SK-N-SH (cell line): ENCODE measurements at regions not wholly inside any gene's neighbourhood (a gene's known extent, or its start where the extent isn't known, plus 50 kb on each side); places are given as distances from the start of the nearest gene placed in this dataset.

Source experiments
- CTCF ChIA-PET: fragments of 300-600, 350-600 bp; formaldehyde crosslinking; extraction: SDS; loops from one replicate; lab custom pipeline; 2021; lab: Yijun Ruan, JAX
- POLR2A ChIA-PET: fragments of 350-600 bp; sonication (Branson Sonifier 250); formaldehyde crosslinking; extraction: SDS; loops from one replicate; lab custom pipeline; 2020; ENCODE audit warnings: antibody characterized with exemption, inconsistent platforms; lab: Yijun Ruan, JAX
- DNase-seq: peaks from one replicate; pipeline ENCODE4 v3.0.0; 2012
- H2AFZ ChIP-seq: fragments of 200-600 bp; sonication (generic); 2 replicates; pipeline ENCODE4 v1.8.1; 2016; ENCODE audit warnings: antibody characterized with exemption, mild to moderate bottlenecking, low read depth
- H3F3A ChIP-seq: fragments of 200-600 bp; sonication (generic); replicated peaks from 2 replicates; pipeline ENCODE3; 2016; ENCODE audit warnings: antibody characterized with exemption, mild to moderate bottlenecking; ENCODE audit not compliant: insufficient read depth
- H3K27ac ChIP-seq, 2 experiments: fragments of 200-500 bp in 1 of 2; fragments of 200-600 bp in 1 of 2; sonication (Bioruptor generic) in 1 of 2; sonication (generic), shearing (Covaris generic) in 1 of 2; 2 replicates each; pipeline versions ENCODE4 v1.5.1 to v1.6.1; 2014 to 2016; ENCODE audit warnings: low read depth in 2 of 2, inconsistent platforms in 1 of 2, low read length in 1 of 2, mild to moderate bottlenecking in 1 of 2, mixed read lengths in 1 of 2
- H3K27me3 ChIP-seq: fragments of 200-600 bp; sonication (generic), shearing (Covaris generic); 2 replicates; pipeline ENCODE4 v1.6.1; 2016; ENCODE audit warnings: mixed run types; ENCODE audit not compliant: insufficient read depth
- H3K36me3 ChIP-seq, 2 experiments: fragments of 200-500 bp in 1 of 2; fragments of 200-600 bp in 1 of 2; sonication (Bioruptor generic) in 1 of 2; sonication (generic) in 1 of 2; replicated peaks in 1 of 2; 2 replicates each; pipeline versions ENCODE3 to v1.5.1; 2014 to 2016; ENCODE audit warnings: low read length in 1 of 2, mild to moderate bottlenecking in 1 of 2; ENCODE audit not compliant: insufficient read depth in 2 of 2, control insufficient read depth in 1 of 2
- H3K4me1 ChIP-seq, 2 experiments: fragments of 200-500 bp in 1 of 2; fragments of 200-600 bp in 1 of 2; sonication (Bioruptor generic) in 1 of 2; sonication (generic), shearing (Covaris generic) in 1 of 2; 2 replicates each; pipeline versions ENCODE4 v1.5.1 to v1.6.1; 2014 to 2016; ENCODE audit warnings: low read depth in 1 of 2, low read length in 1 of 2, mixed run types in 1 of 2; ENCODE audit not compliant: insufficient read depth in 2 of 2, control insufficient read depth in 1 of 2
- H3K4me2 ChIP-seq: fragments of 200-600 bp; sonication (generic), shearing (Covaris generic); 2 replicates; pipeline ENCODE4 v1.6.1; 2017; ENCODE audit warnings: mixed run types
- H3K4me3 ChIP-seq, 2 experiments: fragments of 200-500 bp in 1 of 2; fragments of 200-600 bp in 1 of 2; sonication (Bioruptor generic) in 1 of 2; sonication (generic), shearing (Covaris generic) in 1 of 2; 2 replicates each; pipeline versions ENCODE4 v1.5.1 to v1.8.1; 2014 to 2016; ENCODE audit warnings: low read depth in 2 of 2, inconsistent platforms in 1 of 2, low read length in 1 of 2, mild to moderate bottlenecking in 1 of 2, mixed read lengths in 1 of 2, moderate library complexity in 1 of 2
- H3K79me2 ChIP-seq: fragments of 200-600 bp; sonication (generic); 2 replicates; pipeline ENCODE4 v1.8.1; 2017; ENCODE audit warnings: mild to moderate bottlenecking; ENCODE audit not compliant: insufficient read depth
- H3K9ac ChIP-seq: fragments of 200-600 bp; sonication (generic); 2 replicates; pipeline ENCODE4 v1.6.1; 2017; ENCODE audit warnings: mixed run types
- H3K9me2 ChIP-seq: fragments of 200-600 bp; sonication (generic); 2 replicates; pipeline ENCODE4 v1.6.1; 2017; ENCODE audit warnings: mixed run types
- H3K9me3 ChIP-seq: fragments of 200-600 bp; sonication (generic); 2 replicates; pipeline ENCODE4 v1.6.1; 2017; ENCODE audit warnings: mixed run types, mild to moderate bottlenecking, moderate library complexity
- H4K20me1 ChIP-seq: fragments of 200-600 bp; sonication (generic); 2 replicates; pipeline ENCODE4 v1.6.1; 2017; ENCODE audit warnings: mild to moderate bottlenecking, mixed run types; ENCODE audit not compliant: insufficient read depth
- CHD2 ChIP-seq: fragments of 150-350 bp; IDR thresholded peaks from 2 replicates; pipeline ENCODE4 v1.6.1; 2018; ENCODE audit warnings: low read length; ENCODE audit not compliant: partially characterized antibody
- CTCF ChIP-seq: fragments of 200-600 bp; sonication (generic); IDR thresholded peaks from 2 replicates; pipeline ENCODE4 v1.6.1; 2017; ENCODE audit warnings: antibody characterized with exemption, mild to moderate bottlenecking, moderate library complexity
- EP300 ChIP-seq, 2 experiments: IDR thresholded peaks; 2 replicates each; pipeline versions ENCODE4 v1.4.0 to v1.6.1; 2012; ENCODE audit warnings: borderline replicate concordance in 1 of 2, low read depth in 1 of 2, low read length in 1 of 2
- FOXJ3 ChIP-seq: sonication (generic); formaldehyde crosslinking; IDR thresholded peaks from 2 replicates; pipeline ENCODE4 v1.5.1; 2020; ENCODE audit warnings: mild to moderate bottlenecking, missing genetic modification reagents
- GABPA ChIP-seq: IDR thresholded peaks from 2 replicates; pipeline ENCODE4 v1.4.0; 2012; ENCODE audit warnings: low read depth, mild to moderate bottlenecking
- GATA2 ChIP-seq: sonication (generic); formaldehyde crosslinking; IDR thresholded peaks from 2 replicates; pipeline ENCODE4 v1.5.0; 2020; ENCODE audit warnings: mild to moderate bottlenecking, missing genetic modification reagents
- JUND ChIP-seq: IDR thresholded peaks from 2 replicates; pipeline ENCODE4 v1.4.0; 2012
- MAX ChIP-seq: IDR thresholded peaks from 2 replicates; pipeline ENCODE4 v1.4.0; 2012; ENCODE audit warnings: low read depth
- MXI1 ChIP-seq: IDR thresholded peaks from 2 replicates; pipeline ENCODE4 v1.6.1; 2012; ENCODE audit warnings: mild to moderate bottlenecking, low read depth, low read length, improper control_type of control experiment
- NFIC ChIP-seq: IDR thresholded peaks from 2 replicates; pipeline ENCODE4 v1.4.0; 2012; ENCODE audit warnings: borderline replicate concordance
- NRF1 ChIP-seq: IDR thresholded peaks from 2 replicates; pipeline ENCODE4 v1.6.1; 2012; ENCODE audit warnings: low read depth, mild to moderate bottlenecking, low read length
- RAD21 ChIP-seq: IDR thresholded peaks from 2 replicates; pipeline ENCODE4 v1.6.1; 2012; ENCODE audit warnings: mild to moderate bottlenecking, low read length
- RCOR1 ChIP-seq: fragments of 150-350 bp; IDR thresholded peaks from 2 replicates; pipeline ENCODE4 v1.6.1; 2017; ENCODE audit warnings: antibody characterized with exemption, low read length
- RFX5 ChIP-seq: IDR thresholded peaks from 2 replicates; pipeline ENCODE4 v1.6.1; 2012; ENCODE audit warnings: mild to moderate bottlenecking, improper control_type of control experiment, low read length
- TCF12 ChIP-seq: IDR thresholded peaks from 2 replicates; pipeline ENCODE4 v1.4.0; 2012
- USF2 ChIP-seq: fragments of 150-350 bp; IDR thresholded peaks from 2 replicates; pipeline ENCODE4 v1.6.1; 2017; ENCODE audit warnings: antibody characterized with exemption, low read length, low read depth, borderline replicate concordance
- WGBS: methylation state at CpG from one replicate; pipeline ENCODE4 v1.1.6; 2017; ENCODE audit warnings: low lambda C conversion rate; 5-methylcytosine and 5-hydroxymethylcytosine counted together

- WGBS, result 63% methylated on average over 3 of the region's 3 CpGs
- H3K9me2 ChIP-seq, result no peaks in the 10 kb centered on the region
- no peak for TF ChIP-seq EP300 (IDR thresholded peaks at IDR 0.05; ENCODE audit: borderline replicate concordance in 1 of 2, low read depth in 1 of 2, low read length in 1 of 2)
- TF ChIP-seq USF2, result no peak
- no peak for TF ChIP-seq TCF12
- TF ChIP-seq CHD2, result no peak
- no peak for TF ChIP-seq RCOR1
- TF ChIP-seq MXI1, result no peak
- TF ChIP-seq GABPA, result no peak
- TF ChIP-seq RAD21, result no peak
- TF ChIP-seq JUND, result no peak
- TF ChIP-seq CTCF, result no peak
- TF ChIP-seq NFIC, result no peak
- no peak for TF ChIP-seq GATA2
- no peak for TF ChIP-seq MAX
- TF ChIP-seq RFX5, result no peak
- no peak for TF ChIP-seq FOXJ3 (CRISPR knock-in tag)
- no peak for TF ChIP-seq NRF1
- TF ChIP-seq, all 33 proteins: peak for 0
- H3K4me3 ChIP-seq, result no peak overlapping the region
- no peaks in the 10 kb centered on the region for H4K20me1 ChIP-seq
- ChIA-PET CTCF (interaction anchor here (1.2 to 2.1 kb wide), 3 partner anchors 14 to 291 kb away, joined by 4 to 11 read pairs (median 5); no protein-coding TSS in a partner anchor), POLR2A (interaction anchor here (0.6 kb wide), 1 partner anchor 43 kb away, joined by 3 read pairs; no protein-coding TSS in a partner anchor)
- peaks cover 0 to 21% of the 10 kb centered on the region in 2 experiments; a peak in 1 of 4 replicates for H3K4me1 ChIP-seq
- no peaks in the 10 kb centered on the region for H3K27me3 ChIP-seq
- no peaks in the 10 kb centered on the region for H3K79me2 ChIP-seq
- no peak for DNase-seq
- H3K9me3 ChIP-seq, result no peaks in the 10 kb centered on the region
- no peak overlapping the region for H2AFZ ChIP-seq
- H3K9ac ChIP-seq, result no peak overlapping the region
- H3K4me2 ChIP-seq, result no peak overlapping the region
- no peaks in the 10 kb centered on the region for H3F3A ChIP-seq
- H3K27ac ChIP-seq, result no peak overlapping the region
- no peaks in the 10 kb centered on the region for H3K36me3 ChIP-seq
Measured at GRCh38 chr3:139226731-139227130, 117.1 kb upstream of the MRPS22 start.

GRCh38 chr3:139227165-139227564 is 116.7 kb upstream of the MRPS22 start:
- ChIA-PET POLR2A (interaction anchor here (0.6 kb wide), 1 partner anchor 44 kb away, joined by 3 read pairs; no protein-coding TSS in a partner anchor), CTCF (interaction anchor here (1.3 to 2.1 kb wide), 2 partner anchors 14 to 116 kb away, joined by 5 to 11 read pairs; no protein-coding TSS in a partner anchor)
- H3K27ac ChIP-seq, result no peak overlapping the region
- no peak overlapping the region for H3K4me3 ChIP-seq
- H3K4me2 ChIP-seq, result no peak overlapping the region
- WGBS, result 60% methylated on average over 1 of the region's 1 CpG
- no peaks in the 10 kb centered on the region for H3K27me3 ChIP-seq
- no peaks in the 10 kb centered on the region for H3K36me3 ChIP-seq
- no peaks in the 10 kb centered on the region for H4K20me1 ChIP-seq
- H3K4me1 ChIP-seq, result peaks cover 0 to 21% of the 10 kb centered on the region in 2 experiments; a peak in 1 of 4 replicates
- no peaks in the 10 kb centered on the region for H3F3A ChIP-seq
- no peak overlapping the region for H3K9ac ChIP-seq
- DNase-seq, result no peak
- TF ChIP-seq NFIC (0 out of 2 replicates have a peak, but pooled peaks have one; percentile 14), JUND (no peak)
- TF ChIP-seq, all 33 proteins: peak for 1
- H3K9me3 ChIP-seq, result no peaks in the 10 kb centered on the region
- no peaks in the 10 kb centered on the region for H3K79me2 ChIP-seq
- H2AFZ ChIP-seq, result no peak overlapping the region
- no peaks in the 10 kb centered on the region for H3K9me2 ChIP-seq
